ENCODE measurements at regions not wholly inside any gene's neighbourhood (a gene's known extent, or its start where the extent isn't known, plus 50 kb on each side); places are given as distances from the start of the nearest gene placed in this dataset.

GRCh38 chr7:88600695-88601094 lies 158.8 kb upstream of the ZNF804B start:
- WGBS, 2 donors, result 79 to 80% methylated on average over 4 of the region's 4 CpGs
- TF ChIP-seq EP300 (IDR thresholded peaks at IDR 0.05) (no peak), POLR2A (IDR thresholded peaks at IDR 0.05) (no peak), CTCF (IDR thresholded peaks at IDR 0.05) (no peak)
- Histone ChIP-seq H3K4me3 (no peak overlapping the region), H3K36me3 (no peaks in the 10 kb centered on the region), H3K4me1 (no peaks in the 10 kb centered on the region), H3K27ac (no peak overlapping the region), H3K9me3 (peaks cover 0 to 1% (median 0%) of the 10 kb centered on the region in 4 donors), H3K27me3 (no peaks in the 10 kb centered on the region)
- DNase-seq (ENCODE audit: low spot score in 2 of 2), result no peak

- Histone ChIP-seq H3K27ac (no peak overlapping the region), H3K27me3 (no peaks in the 10 kb centered on the region), H3K4me3 (no peak overlapping the region), H3K9me3 (peaks cover 0 to 2% (median 0%) of the 10 kb centered on the region in 4 donors), H3K36me3 (no peaks in the 10 kb centered on the region), H3K4me1 (no peaks in the 10 kb centered on the region)
- TF ChIP-seq EP300 (IDR thresholded peaks at IDR 0.05), result no peak
- no peak for TF ChIP-seq POLR2A (IDR thresholded peaks at IDR 0.05)
- no peak for TF ChIP-seq CTCF (IDR thresholded peaks at IDR 0.05)
- no peak for DNase-seq (ENCODE audit: low spot score in 2 of 2)
- WGBS, 2 donors, result 43 to 58% methylated on average over 3 of the region's 3 CpGs
Observed at GRCh38 chr7:88599528-88599927, 160.0 kb upstream of the ZNF804B start.

- H3K4me3 ChIP-seq, result no peak overlapping the region
- TF ChIP-seq POLR2A (IDR thresholded peaks at IDR 0.05) (no peak), EP300 (IDR thresholded peaks at IDR 0.05) (no peak), CTCF (IDR thresholded peaks at IDR 0.05) (no peak)
- no peaks in the 10 kb centered on the region for H3K4me1 ChIP-seq
- no peak for DNase-seq (ENCODE audit: low spot score in 2 of 2)
- H3K36me3 ChIP-seq, result no peaks in the 10 kb centered on the region
- no peak overlapping the region for H3K27ac ChIP-seq
- peaks cover 0 to 13% (median 0%) of the 10 kb centered on the region in 4 donors for H3K9me3 ChIP-seq
- H3K27me3 ChIP-seq, result no peaks in the 10 kb centered on the region
- 81 to 84% methylated on average over 2 of the region's 2 CpGs for WGBS, 2 donors
Observed at GRCh38 chr7:88597941-88598425, 161.5 kb upstream of the ZNF804B start.

- WGBS, 2 donors, result 78 to 83% methylated on average over 2 of the region's 2 CpGs
- Histone ChIP-seq H3K27ac (no peak overlapping the region), H3K4me3 (no peak overlapping the region), H3K36me3 (no peaks in the 10 kb centered on the region), H3K9me3 (peaks cover 0 to 20% (median 0%) of the 10 kb centered on the region in 4 donors), H3K4me1 (no peaks in the 10 kb centered on the region), H3K27me3 (no peaks in the 10 kb centered on the region)
- no peak for TF ChIP-seq POLR2A (IDR thresholded peaks at IDR 0.05)
- no peak for TF ChIP-seq CTCF (IDR thresholded peaks at IDR 0.05)
- no peak for TF ChIP-seq EP300 (IDR thresholded peaks at IDR 0.05)
- DNase-seq (ENCODE audit: low spot score in 2 of 2), result no peak
Observed at GRCh38 chr7:88590963-88591362, 168.5 kb upstream of the ZNF804B start.

GRCh38 chr7:88589927-88590326 lies 169.6 kb upstream of the ZNF804B start:
- Histone ChIP-seq H3K4me1 (no peaks in the 10 kb centered on the region), H3K27me3 (no peaks in the 10 kb centered on the region), H3K4me3 (no peak overlapping the region), H3K9me3 (peaks cover 0 to 18% (median 0%) of the 10 kb centered on the region in 4 donors), H3K36me3 (no peaks in the 10 kb centered on the region), H3K27ac (no peak overlapping the region)
- no peak for DNase-seq (ENCODE audit: low spot score in 2 of 2)
- 80 to 94% methylated on average over 1 of the region's 1 CpG for WGBS, 2 donors
- no peak for TF ChIP-seq EP300 (IDR thresholded peaks at IDR 0.05)
- TF ChIP-seq CTCF (IDR thresholded peaks at IDR 0.05), result no peak
- no peak for TF ChIP-seq POLR2A (IDR thresholded peaks at IDR 0.05)

Data from tibial nerve (tissue), 4 donors.